ENCODE measurements at regions not wholly inside any gene's neighbourhood (a gene's known extent, or its start where the extent isn't known, plus 50 kb on each side); places are given as distances from the start of the nearest gene placed in this dataset.

GRCh38 chr1:29864431-29865022, 628.2 kb downstream of the PTPRU start:
- no TSS peak for BruUV-seq (replicated peaks)
- RAD21 ChIA-PET (ENCODE audit: low non-redundant PET in 1 of 2, low total read pairs in 2 of 2, uncharacterized antibody in 2 of 2, unreplicated experiment in 2 of 2) = no interaction called here
- TF ChIP-seq POLR2A (IDR thresholded peaks at IDR 0.05; ENCODE audit: borderline replicate concordance, extremely low read depth, insufficient read depth, insufficient read length) (no peak), POLR2AphosphoS5 (IDR thresholded peaks at IDR 0.05; ENCODE audit: low read depth, low read length) (no peak), SP1 (IDR thresholded peaks at IDR 0.05; ENCODE audit: low read depth) (no peak), SIN3A (IDR thresholded peaks at IDR 0.05; ENCODE audit: low read depth) (no peak), SRF (IDR thresholded peaks at IDR 0.05; ENCODE audit: low read depth) (no peak), RAD21 (IDR thresholded peaks at IDR 0.05; ENCODE audit: low read depth) (no peak), ELF1 (IDR thresholded peaks at IDR 0.05; ENCODE audit: borderline replicate concordance, low read depth) (no peak), EZH2phosphoT487 (IDR thresholded peaks at IDR 0.05; ENCODE audit: borderline replicate concordance) (no peak)
- TF ChIP-seq, protein P1, sequence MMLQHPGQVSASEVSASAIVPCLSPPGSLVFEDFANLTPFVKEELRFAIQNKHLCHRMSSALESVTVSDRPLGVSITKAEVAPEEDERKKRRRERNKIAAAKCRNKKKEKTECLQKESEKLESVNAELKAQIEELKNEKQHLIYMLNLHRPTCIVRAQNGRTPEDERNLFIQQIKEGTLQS (IDR thresholded peaks at IDR 0.05) = no peak
- TF ChIP-seq, protein P2, sequence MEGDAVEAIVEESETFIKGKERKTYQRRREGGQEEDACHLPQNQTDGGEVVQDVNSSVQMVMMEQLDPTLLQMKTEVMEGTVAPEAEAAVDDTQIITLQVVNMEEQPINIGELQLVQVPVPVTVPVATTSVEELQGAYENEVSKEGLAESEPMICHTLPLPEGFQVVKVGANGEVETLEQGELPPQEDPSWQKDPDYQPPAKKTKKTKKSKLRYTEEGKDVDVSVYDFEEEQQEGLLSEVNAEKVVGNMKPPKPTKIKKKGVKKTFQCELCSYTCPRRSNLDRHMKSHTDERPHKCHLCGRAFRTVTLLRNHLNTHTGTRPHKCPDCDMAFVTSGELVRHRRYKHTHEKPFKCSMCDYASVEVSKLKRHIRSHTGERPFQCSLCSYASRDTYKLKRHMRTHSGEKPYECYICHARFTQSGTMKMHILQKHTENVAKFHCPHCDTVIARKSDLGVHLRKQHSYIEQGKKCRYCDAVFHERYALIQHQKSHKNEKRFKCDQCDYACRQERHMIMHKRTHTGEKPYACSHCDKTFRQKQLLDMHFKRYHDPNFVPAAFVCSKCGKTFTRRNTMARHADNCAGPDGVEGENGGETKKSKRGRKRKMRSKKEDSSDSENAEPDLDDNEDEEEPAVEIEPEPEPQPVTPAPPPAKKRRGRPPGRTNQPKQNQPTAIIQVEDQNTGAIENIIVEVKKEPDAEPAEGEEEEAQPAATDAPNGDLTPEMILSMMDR (IDR thresholded peaks at IDR 0.05 in 2 of 3, conservative IDR thresholded peaks at IDR 0.05 in 1 of 3; ENCODE audit: borderline replicate concordance in 1 of 3, insufficient read depth in 1 of 3, low read depth in 2 of 3, low read length in 2 of 3) = no peak

More at GRCh38 chr1:29864431-29865022, 628.2 kb downstream of the PTPRU start:
- Histone ChIP-seq H3K4me1 (ENCODE audit: control insufficient read depth in 1 of 2, insufficient read depth in 2 of 2, low read length in 2 of 2) (no peaks in the 10 kb centered on the region), H3K27ac (ENCODE audit: low read depth, low read length) (no peak overlapping the region), H3K9me3 (ENCODE audit: control insufficient read depth in 1 of 2, insufficient read depth in 1 of 2, low read depth in 1 of 2, low read length in 2 of 2) (peaks cover 0 to 9% of the 10 kb centered on the region in 2 experiments; a peak in 1 of 4 replicates), H4K20me1 (ENCODE audit: insufficient read depth) (no peaks in the 10 kb centered on the region), H3K4me2 (ENCODE audit: low read length) (no peak overlapping the region), H3K4me3 (replicated peaks in 1 of 2; ENCODE audit: low read depth in 1 of 2, low read length in 2 of 2) (no peak overlapping the region), H3K27me3 (ENCODE audit: insufficient read depth, low read length) (peaks cover 6% of the 10 kb centered on the region; the same call in 1 of the 2 replicates), H3K9ac (ENCODE audit: low read length) (no peak overlapping the region), H3K9me2 (ENCODE audit: insufficient read depth) (no peaks in the 10 kb centered on the region; the same call in 1 of the 2 replicates), H3K36me3 (ENCODE audit: control insufficient read depth in 1 of 2, insufficient read depth in 2 of 2, low read length in 2 of 2) (no peaks in the 10 kb centered on the region), H2AFZ (ENCODE audit: low read depth, low read length, poor library complexity, severe bottlenecking) (no peak overlapping the region), H3K79me2 (ENCODE audit: insufficient read depth, low read length) (no peaks in the 10 kb centered on the region)
- intact Hi-C loops (cut with micrococcal nuclease) = no loop called here
- CTCF ChIA-PET = no interaction called here
- DNase-seq (ENCODE audit: low read depth, low spot score) = no peak
- ATAC-seq = no peak
- POLR2A ChIA-PET = no interaction called here

Measured in HCT116 (cell line).